GM23338 (cell line): ENCODE measurements at regions not wholly inside any gene's neighbourhood (a gene's known extent, or its start where the extent isn't known, plus 50 kb on each side); places are given as distances from the start of the nearest gene placed in this dataset.

ENCODE experiments used
- ATAC-seq: fragments of 200-7000 bp; cut with Tn5 transposase; 3 replicates; pipeline ENCODE4 v1.9.1; 2020
- DNase-seq: peaks from one replicate; pipeline ENCODE4 v3.0.0-alpha.2; 2015; ENCODE audit warnings: low spot score
- H2AFZ ChIP-seq: fragments of 200-600 bp; sonication (generic); 2 replicates; pipeline ENCODE4 v1.8.0; 2016; ENCODE audit warnings: antibody characterized with exemption, mild to moderate bottlenecking, moderate library complexity
- H3F3A ChIP-seq: fragments of 200-600 bp; sonication (generic); replicated peaks from 2 replicates; pipeline ENCODE4 v1.8.0; 2017; ENCODE audit warnings: antibody characterized with exemption, mixed run types, low read depth
- H3K27ac ChIP-seq: fragments of 200-600 bp; sonication (generic); 2 replicates; pipeline ENCODE4 v1.6.1; 2016; ENCODE audit warnings: low read depth
- H3K27me3 ChIP-seq: fragments of 200-600 bp; sonication (generic); 2 replicates; pipeline ENCODE4 v1.8.0; 2016; ENCODE audit warnings: mild to moderate bottlenecking, mixed run types, moderate library complexity; ENCODE audit not compliant: insufficient read depth
- H3K36me3 ChIP-seq: fragments of 200-600 bp; sonication (generic); 2 replicates; pipeline ENCODE4 v1.8.0; 2016; ENCODE audit warnings: mild to moderate bottlenecking; ENCODE audit not compliant: insufficient read depth
- H3K4me1 ChIP-seq: fragments of 200-600 bp; sonication (generic); 2 replicates; pipeline ENCODE4 v1.8.0; 2016; ENCODE audit warnings: mild to moderate bottlenecking, moderate library complexity; ENCODE audit not compliant: insufficient read depth
- H3K4me2 ChIP-seq: fragments of 200-600 bp; sonication (generic); 2 replicates; pipeline ENCODE4 v1.7.1; 2017; ENCODE audit warnings: mixed run types
- H3K4me3 ChIP-seq: fragments of 200-600 bp; sonication (generic); 2 replicates; pipeline ENCODE4 v1.6.1; 2016; ENCODE audit warnings: mixed run types
- H3K79me2 ChIP-seq: fragments of 200-600 bp; sonication (generic); replicated peaks from 2 replicates; pipeline ENCODE4 v1.8.0; 2017; ENCODE audit warnings: mild to moderate bottlenecking; ENCODE audit not compliant: insufficient read depth
- H3K9me2 ChIP-seq: fragments of 200-600 bp; sonication (generic); 2 replicates; pipeline ENCODE4 v1.8.0; 2017; ENCODE audit not compliant: insufficient read depth
- H4K20me1 ChIP-seq: fragments of 200-600 bp; sonication (generic); replicated peaks from 2 replicates; pipeline ENCODE4 v1.8.0; 2017; ENCODE audit warnings: mild to moderate bottlenecking; ENCODE audit not compliant: insufficient read depth
- H3K27ac Mint-ChIP-seq: 2 replicates; pipeline ENCODE4 v1.8.0; 2020; ENCODE audit warnings: inconsistent platforms, mild to moderate bottlenecking, moderate library complexity, mixed read lengths
- H3K27me3 Mint-ChIP-seq: 3 replicates; pipeline ENCODE4 v1.8.0; 2022; ENCODE audit warnings: low read depth, mild to moderate bottlenecking, moderate library complexity, mixed read lengths, inconsistent platforms; ENCODE audit not compliant: insufficient read depth, poor library complexity
- H3K36me3 Mint-ChIP-seq: 3 replicates; pipeline ENCODE4 v1.8.0; 2021; ENCODE audit warnings: low read depth, mild to moderate bottlenecking, inconsistent platforms, moderate library complexity, mixed read lengths
- H3K4me1 Mint-ChIP-seq: 3 replicates; pipeline ENCODE4 v1.8.0; 2020; ENCODE audit warnings: mild to moderate bottlenecking, inconsistent platforms, mixed read lengths
- H3K4me3 Mint-ChIP-seq: 3 replicates; pipeline ENCODE4 v1.8.0; 2021; ENCODE audit warnings: moderate library complexity, mild to moderate bottlenecking, inconsistent platforms, mixed read lengths
- H3K9me3 Mint-ChIP-seq: 3 replicates; pipeline ENCODE4 v1.8.0; 2020; ENCODE audit warnings: moderate library complexity, mild to moderate bottlenecking, inconsistent platforms, mixed read lengths
- CREB1 ChIP-seq: fragments of 250-450 bp; sonication (Bioruptor Pico); IDR thresholded peaks from 2 replicates; pipeline ENCODE4 v1.5.0; 2020; ENCODE audit warnings: low read depth, mild to moderate bottlenecking, moderate library complexity
- EZH2 ChIP-seq: fragments of 200-600 bp; sonication (generic); IDR thresholded peaks from one replicate; pipeline ENCODE4 v1.8.0; 2017; ENCODE audit warnings: antibody characterized with exemption, mild to moderate bottlenecking, low read depth; ENCODE audit not compliant: unreplicated experiment
- JUNB ChIP-seq: IDR thresholded peaks from one replicate; pipeline ENCODE4 v1.6.1; 2016; ENCODE audit warnings: antibody characterized with exemption; ENCODE audit not compliant: unreplicated experiment
- NANOG ChIP-seq: IDR thresholded peaks from 2 replicates; pipeline ENCODE4 v1.6.1; 2016; ENCODE audit warnings: antibody characterized with exemption, borderline replicate concordance
- POLR2AphosphoS5 ChIP-seq: IDR thresholded peaks from 2 replicates; pipeline ENCODE4 v1.6.1; 2016; ENCODE audit warnings: antibody characterized with exemption, low read depth
- STAT1 ChIP-seq: IDR thresholded peaks from one replicate; pipeline ENCODE4 v1.6.1; 2016; ENCODE audit warnings: antibody characterized with exemption; ENCODE audit not compliant: unreplicated experiment
- ZNF114 ChIP-seq: fragments of 250-450 bp; sonication (Bioruptor Pico); IDR thresholded peaks from 2 replicates; pipeline ENCODE4 v1.5.0; 2020; ENCODE audit warnings: mild to moderate bottlenecking, moderate library complexity
- ZNF331 ChIP-seq: fragments of 250-450 bp; sonication (Bioruptor Pico); IDR thresholded peaks from 2 replicates; pipeline ENCODE4 v1.5.0; 2020; ENCODE audit warnings: low read depth, mild to moderate bottlenecking, moderate library complexity
- TF ChIP-seq, protein P1 (sequence below): IDR thresholded peaks from one replicate; pipeline ENCODE4 v1.6.1; 2018; ENCODE audit warnings: antibody characterized with exemption; ENCODE audit not compliant: unreplicated experiment
- TF ChIP-seq, protein P2 (sequence below), 2 experiments: fragments of 200-600 bp in 1 of 2; sonication (generic) in 1 of 2; conservative IDR thresholded peaks; 2 replicates each; pipeline versions ENCODE4 v1.5.1 to v1.6.1; 2016 to 2017; ENCODE audit warnings: antibody characterized with exemption in 2 of 2, low read depth in 2 of 2, mild to moderate bottlenecking in 2 of 2, moderate library complexity in 1 of 2
- TF ChIP-seq, protein P3 (sequence below): fragments of 250-450 bp; sonication (Bioruptor Pico); IDR thresholded peaks from 2 replicates; pipeline ENCODE4 v1.5.0; 2020; ENCODE audit warnings: mild to moderate bottlenecking, moderate library complexity
- TF ChIP-seq, protein P4 (sequence below): IDR thresholded peaks from 2 replicates; pipeline ENCODE4 v1.6.1; 2016; ENCODE audit warnings: antibody characterized with exemption

GRCh38 chr11:121950160-121950559 is 165.9 kb downstream of the BLID start (continued):
- TF ChIP-seq, protein P1, sequence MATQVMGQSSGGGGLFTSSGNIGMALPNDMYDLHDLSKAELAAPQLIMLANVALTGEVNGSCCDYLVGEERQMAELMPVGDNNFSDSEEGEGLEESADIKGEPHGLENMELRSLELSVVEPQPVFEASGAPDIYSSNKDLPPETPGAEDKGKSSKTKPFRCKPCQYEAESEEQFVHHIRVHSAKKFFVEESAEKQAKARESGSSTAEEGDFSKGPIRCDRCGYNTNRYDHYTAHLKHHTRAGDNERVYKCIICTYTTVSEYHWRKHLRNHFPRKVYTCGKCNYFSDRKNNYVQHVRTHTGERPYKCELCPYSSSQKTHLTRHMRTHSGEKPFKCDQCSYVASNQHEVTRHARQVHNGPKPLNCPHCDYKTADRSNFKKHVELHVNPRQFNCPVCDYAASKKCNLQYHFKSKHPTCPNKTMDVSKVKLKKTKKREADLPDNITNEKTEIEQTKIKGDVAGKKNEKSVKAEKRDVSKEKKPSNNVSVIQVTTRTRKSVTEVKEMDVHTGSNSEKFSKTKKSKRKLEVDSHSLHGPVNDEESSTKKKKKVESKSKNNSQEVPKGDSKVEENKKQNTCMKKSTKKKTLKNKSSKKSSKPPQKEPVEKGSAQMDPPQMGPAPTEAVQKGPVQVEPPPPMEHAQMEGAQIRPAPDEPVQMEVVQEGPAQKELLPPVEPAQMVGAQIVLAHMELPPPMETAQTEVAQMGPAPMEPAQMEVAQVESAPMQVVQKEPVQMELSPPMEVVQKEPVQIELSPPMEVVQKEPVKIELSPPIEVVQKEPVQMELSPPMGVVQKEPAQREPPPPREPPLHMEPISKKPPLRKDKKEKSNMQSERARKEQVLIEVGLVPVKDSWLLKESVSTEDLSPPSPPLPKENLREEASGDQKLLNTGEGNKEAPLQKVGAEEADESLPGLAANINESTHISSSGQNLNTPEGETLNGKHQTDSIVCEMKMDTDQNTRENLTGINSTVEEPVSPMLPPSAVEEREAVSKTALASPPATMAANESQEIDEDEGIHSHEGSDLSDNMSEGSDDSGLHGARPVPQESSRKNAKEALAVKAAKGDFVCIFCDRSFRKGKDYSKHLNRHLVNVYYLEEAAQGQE = no peak
- TF ChIP-seq ZNF331 (CRISPR knock-in tag) (no peak), CREB1 (CRISPR knock-in tag) (no peak), POLR2AphosphoS5 (no peak), STAT1 (no peak)
- TF ChIP-seq, protein P2, sequence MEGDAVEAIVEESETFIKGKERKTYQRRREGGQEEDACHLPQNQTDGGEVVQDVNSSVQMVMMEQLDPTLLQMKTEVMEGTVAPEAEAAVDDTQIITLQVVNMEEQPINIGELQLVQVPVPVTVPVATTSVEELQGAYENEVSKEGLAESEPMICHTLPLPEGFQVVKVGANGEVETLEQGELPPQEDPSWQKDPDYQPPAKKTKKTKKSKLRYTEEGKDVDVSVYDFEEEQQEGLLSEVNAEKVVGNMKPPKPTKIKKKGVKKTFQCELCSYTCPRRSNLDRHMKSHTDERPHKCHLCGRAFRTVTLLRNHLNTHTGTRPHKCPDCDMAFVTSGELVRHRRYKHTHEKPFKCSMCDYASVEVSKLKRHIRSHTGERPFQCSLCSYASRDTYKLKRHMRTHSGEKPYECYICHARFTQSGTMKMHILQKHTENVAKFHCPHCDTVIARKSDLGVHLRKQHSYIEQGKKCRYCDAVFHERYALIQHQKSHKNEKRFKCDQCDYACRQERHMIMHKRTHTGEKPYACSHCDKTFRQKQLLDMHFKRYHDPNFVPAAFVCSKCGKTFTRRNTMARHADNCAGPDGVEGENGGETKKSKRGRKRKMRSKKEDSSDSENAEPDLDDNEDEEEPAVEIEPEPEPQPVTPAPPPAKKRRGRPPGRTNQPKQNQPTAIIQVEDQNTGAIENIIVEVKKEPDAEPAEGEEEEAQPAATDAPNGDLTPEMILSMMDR (conservative IDR thresholded peaks at IDR 0.05; ENCODE audit: low read depth in 2 of 2) = no peak

DNA sequence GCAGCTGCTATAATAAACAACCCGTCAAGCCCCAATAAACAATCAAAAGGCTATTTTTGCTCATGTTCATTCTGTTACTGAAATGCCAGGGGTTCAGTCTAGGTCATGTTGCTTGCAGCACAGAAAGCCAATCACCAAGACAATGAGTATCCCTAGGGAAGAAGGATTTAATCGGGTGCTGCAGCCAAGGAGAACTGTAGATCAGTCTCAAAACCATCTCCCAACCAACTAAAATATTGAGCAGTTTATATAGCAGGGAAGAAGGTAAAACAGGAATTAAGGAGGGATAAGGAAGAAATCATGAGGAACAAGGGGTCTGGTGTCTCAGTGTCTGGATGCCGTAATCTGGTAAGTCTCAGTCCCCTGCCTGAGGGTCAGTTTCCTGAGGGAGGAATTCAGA is 169.5 kb downstream of the BLID start:
- H3F3A ChIP-seq = no peaks in the 10 kb centered on the region
- no peaks in the 10 kb centered on the region for H3K27me3 Mint-ChIP-seq
- peaks cover 13% of the 10 kb centered on the region for H3K9me2 ChIP-seq
- TF ChIP-seq NANOG (no peak), JUNB (no peak), CREB1 (CRISPR knock-in tag) (no peak), POLR2AphosphoS5 (no peak), STAT1 (no peak), ZNF114 (CRISPR knock-in tag) (no peak), EZH2 (no peak)
- TF ChIP-seq, protein P3, sequence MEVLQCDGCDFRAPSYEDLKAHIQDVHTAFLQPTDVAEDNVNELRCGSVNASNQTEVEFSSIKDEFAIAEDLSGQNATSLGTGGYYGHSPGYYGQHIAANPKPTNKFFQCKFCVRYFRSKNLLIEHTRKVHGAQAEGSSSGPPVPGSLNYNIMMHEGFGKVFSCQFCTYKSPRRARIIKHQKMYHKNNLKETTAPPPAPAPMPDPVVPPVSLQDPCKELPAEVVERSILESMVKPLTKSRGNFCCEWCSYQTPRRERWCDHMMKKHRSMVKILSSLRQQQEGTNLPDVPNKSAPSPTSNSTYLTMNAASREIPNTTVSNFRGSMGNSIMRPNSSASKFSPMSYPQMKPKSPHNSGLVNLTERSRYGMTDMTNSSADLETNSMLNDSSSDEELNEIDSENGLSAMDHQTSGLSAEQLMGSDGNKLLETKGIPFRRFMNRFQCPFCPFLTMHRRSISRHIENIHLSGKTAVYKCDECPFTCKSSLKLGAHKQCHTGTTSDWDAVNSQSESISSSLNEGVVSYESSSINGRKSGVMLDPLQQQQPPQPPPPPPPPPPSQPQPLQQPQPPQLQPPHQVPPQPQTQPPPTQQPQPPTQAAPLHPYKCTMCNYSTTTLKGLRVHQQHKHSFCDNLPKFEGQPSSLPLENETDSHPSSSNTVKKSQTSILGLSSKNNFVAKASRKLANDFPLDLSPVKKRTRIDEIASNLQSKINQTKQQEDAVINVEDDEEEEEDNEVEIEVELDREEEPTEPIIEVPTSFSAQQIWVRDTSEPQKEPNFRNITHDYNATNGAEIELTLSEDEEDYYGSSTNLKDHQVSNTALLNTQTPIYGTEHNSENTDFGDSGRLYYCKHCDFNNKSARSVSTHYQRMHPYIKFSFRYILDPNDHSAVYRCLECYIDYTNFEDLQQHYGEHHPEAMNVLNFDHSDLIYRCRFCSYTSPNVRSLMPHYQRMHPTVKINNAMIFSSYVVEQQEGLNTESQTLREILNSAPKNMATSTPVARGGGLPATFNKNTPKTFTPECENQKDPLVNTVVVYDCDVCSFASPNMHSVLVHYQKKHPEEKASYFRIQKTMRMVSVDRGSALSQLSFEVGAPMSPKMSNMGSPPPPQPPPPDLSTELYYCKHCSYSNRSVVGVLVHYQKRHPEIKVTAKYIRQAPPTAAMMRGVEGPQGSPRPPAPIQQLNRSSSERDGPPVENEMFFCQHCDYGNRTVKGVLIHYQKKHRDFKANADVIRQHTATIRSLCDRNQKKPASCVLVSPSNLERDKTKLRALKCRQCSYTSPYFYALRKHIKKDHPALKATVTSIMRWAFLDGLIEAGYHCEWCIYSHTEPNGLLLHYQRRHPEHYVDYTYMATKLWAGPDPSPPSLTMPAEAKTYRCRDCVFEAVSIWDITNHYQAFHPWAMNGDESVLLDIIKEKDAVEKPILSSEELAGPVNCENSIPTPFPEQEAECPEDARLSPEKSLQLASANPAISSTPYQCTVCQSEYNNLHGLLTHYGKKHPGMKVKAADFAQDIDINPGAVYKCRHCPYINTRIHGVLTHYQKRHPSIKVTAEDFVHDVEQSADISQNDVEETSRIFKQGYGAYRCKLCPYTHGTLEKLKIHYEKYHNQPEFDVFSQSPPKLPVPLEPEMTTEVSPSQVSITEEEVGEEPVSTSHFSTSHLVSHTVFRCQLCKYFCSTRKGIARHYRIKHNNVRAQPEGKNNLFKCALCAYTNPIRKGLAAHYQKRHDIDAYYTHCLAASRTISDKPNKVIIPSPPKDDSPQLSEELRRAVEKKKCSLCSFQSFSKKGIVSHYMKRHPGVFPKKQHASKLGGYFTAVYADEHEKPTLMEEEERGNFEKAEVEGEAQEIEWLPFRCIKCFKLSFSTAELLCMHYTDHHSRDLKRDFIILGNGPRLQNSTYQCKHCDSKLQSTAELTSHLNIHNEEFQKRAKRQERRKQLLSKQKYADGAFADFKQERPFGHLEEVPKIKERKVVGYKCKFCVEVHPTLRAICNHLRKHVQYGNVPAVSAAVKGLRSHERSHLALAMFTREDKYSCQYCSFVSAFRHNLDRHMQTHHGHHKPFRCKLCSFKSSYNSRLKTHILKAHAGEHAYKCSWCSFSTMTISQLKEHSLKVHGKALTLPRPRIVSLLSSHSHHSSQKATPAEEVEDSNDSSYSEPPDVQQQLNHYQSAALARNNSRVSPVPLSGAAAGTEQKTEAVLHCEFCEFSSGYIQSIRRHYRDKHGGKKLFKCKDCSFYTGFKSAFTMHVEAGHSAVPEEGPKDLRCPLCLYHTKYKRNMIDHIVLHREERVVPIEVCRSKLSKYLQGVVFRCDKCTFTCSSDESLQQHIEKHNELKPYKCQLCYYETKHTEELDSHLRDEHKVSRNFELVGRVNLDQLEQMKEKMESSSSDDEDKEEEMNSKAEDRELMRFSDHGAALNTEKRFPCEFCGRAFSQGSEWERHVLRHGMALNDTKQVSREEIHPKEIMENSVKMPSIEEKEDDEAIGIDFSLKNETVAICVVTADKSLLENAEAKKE (CRISPR knock-in tag) = no peak
- TF ChIP-seq, protein P4, sequence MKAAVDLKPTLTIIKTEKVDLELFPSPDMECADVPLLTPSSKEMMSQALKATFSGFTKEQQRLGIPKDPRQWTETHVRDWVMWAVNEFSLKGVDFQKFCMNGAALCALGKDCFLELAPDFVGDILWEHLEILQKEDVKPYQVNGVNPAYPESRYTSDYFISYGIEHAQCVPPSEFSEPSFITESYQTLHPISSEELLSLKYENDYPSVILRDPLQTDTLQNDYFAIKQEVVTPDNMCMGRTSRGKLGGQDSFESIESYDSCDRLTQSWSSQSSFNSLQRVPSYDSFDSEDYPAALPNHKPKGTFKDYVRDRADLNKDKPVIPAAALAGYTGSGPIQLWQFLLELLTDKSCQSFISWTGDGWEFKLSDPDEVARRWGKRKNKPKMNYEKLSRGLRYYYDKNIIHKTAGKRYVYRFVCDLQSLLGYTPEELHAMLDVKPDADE = no peak
- no peak overlapping the region for H3K4me3 Mint-ChIP-seq
- H3K36me3 Mint-ChIP-seq = peaks cover 8% of the 10 kb centered on the region; the same call in 2 of the 3 replicates
- H3K79me2 ChIP-seq = no peaks in the 10 kb centered on the region
- no peaks in the 10 kb centered on the region for H4K20me1 ChIP-seq
- no peak overlapping the region for H3K27ac ChIP-seq
- H3K27me3 ChIP-seq = no peaks in the 10 kb centered on the region
- H3K9me3 Mint-ChIP-seq = peaks cover 13% of the 10 kb centered on the region
- H3K4me1 Mint-ChIP-seq = peaks cover 3% of the 10 kb centered on the region; the same call in 2 of the 3 replicates
- no peak overlapping the region for H3K4me2 ChIP-seq
- H3K4me3 ChIP-seq = no peak overlapping the region
- ATAC-seq (no peak), DNase-seq (no peak)
- H2AFZ ChIP-seq = no peak overlapping the region
- no peak overlapping the region for H3K27ac Mint-ChIP-seq
- peaks cover 6% of the 10 kb centered on the region; the same call in 1 of the 2 replicates for H3K36me3 ChIP-seq
- no peaks in the 10 kb centered on the region for H3K4me1 ChIP-seq
